NB4 (cell line): ENCODE measurements at regions not wholly inside any gene's neighbourhood (a gene's known extent, or its start where the extent isn't known, plus 50 kb on each side); places are given as distances from the start of the nearest gene placed in this dataset.
"Not testable (repeated sequence)": the region's sequence is repeated elsewhere in the genome, so short reads cannot be mapped to it uniquely, and the experiment has no call there.

Experiments used
- DNase-seq: peaks from one replicate; pipeline ENCODE4 v3.0.0; 2010; ENCODE audit warnings: low read depth
- H3K4me3 ChIP-seq: one replicate; pipeline ENCODE4 v1.5.1; 2011; ENCODE audit warnings: mild to moderate bottlenecking, low read depth, low read length, moderate library complexity
- MYC ChIP-seq: IDR thresholded peaks from 2 replicates; pipeline ENCODE4 v1.6.1; 2011; ENCODE audit warnings: low read depth, low read length
- POLR2A ChIP-seq: IDR thresholded peaks from 2 replicates; pipeline ENCODE4 v1.6.1; 2011; ENCODE audit warnings: mild to moderate bottlenecking; ENCODE audit not compliant: insufficient read length; ENCODE audit errors: extremely low read depth
- TF ChIP-seq, protein P1 (sequence below): IDR thresholded peaks from one replicate; pipeline ENCODE4 v1.5.1; 2012; ENCODE audit warnings: low read depth, low read length
- TF ChIP-seq, protein P2 (sequence below): IDR thresholded peaks from 2 replicates; pipeline ENCODE4 v1.6.1; 2011; ENCODE audit warnings: low read depth, low read length

DNA sequence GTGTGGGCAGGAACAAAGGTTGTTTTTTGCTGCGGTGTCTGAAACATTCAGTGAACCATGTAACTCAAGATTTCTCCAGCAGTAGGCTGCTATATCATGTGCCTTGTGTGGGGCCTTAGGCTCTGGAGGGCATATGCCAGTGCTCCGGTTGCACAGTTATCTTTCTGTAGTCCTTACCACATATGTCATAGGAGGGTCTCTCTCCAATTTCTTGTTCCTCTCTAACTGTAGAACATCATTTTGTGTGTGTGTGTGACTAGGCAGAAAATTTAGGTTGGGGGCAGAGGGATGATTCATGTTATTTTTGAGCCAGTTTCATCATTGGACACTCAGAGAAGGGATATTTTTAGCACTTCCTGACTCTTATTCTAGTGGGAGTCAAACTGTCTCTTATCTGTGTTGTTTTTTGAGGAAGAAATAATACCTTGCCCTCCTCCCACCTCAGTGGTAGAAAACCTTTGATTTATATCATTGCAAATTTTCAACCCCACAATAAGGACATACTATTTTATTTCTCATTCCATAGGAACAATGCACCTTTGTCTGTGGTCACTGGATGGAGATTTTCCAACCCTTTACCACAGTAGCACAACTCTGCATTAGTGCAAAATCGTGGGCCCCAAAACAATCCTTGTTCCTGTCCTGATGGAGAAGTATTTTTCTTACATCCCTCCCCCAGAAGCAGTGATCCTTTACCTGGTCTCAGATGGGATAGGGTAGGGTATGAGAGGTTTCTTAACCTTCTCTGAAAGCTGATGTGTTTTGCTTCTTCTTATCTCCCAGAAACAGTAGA is 113.9 kb downstream of the CCDC74A start:
- H3K4me3 ChIP-seq = peak overlapping the region; percentile 27
- DNase-seq = peak; percentile 95
- TF ChIP-seq MYC (peak; percentile 58; the same call in 1 of the 2 replicates), POLR2A (no peak)
- TF ChIP-seq, protein P1, sequence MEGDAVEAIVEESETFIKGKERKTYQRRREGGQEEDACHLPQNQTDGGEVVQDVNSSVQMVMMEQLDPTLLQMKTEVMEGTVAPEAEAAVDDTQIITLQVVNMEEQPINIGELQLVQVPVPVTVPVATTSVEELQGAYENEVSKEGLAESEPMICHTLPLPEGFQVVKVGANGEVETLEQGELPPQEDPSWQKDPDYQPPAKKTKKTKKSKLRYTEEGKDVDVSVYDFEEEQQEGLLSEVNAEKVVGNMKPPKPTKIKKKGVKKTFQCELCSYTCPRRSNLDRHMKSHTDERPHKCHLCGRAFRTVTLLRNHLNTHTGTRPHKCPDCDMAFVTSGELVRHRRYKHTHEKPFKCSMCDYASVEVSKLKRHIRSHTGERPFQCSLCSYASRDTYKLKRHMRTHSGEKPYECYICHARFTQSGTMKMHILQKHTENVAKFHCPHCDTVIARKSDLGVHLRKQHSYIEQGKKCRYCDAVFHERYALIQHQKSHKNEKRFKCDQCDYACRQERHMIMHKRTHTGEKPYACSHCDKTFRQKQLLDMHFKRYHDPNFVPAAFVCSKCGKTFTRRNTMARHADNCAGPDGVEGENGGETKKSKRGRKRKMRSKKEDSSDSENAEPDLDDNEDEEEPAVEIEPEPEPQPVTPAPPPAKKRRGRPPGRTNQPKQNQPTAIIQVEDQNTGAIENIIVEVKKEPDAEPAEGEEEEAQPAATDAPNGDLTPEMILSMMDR = no peak
- TF ChIP-seq, protein P2, sequence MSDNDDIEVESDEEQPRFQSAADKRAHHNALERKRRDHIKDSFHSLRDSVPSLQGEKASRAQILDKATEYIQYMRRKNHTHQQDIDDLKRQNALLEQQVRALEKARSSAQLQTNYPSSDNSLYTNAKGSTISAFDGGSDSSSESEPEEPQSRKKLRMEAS = peak; percentile 35; the same call in 1 of the 2 replicates

DNA sequence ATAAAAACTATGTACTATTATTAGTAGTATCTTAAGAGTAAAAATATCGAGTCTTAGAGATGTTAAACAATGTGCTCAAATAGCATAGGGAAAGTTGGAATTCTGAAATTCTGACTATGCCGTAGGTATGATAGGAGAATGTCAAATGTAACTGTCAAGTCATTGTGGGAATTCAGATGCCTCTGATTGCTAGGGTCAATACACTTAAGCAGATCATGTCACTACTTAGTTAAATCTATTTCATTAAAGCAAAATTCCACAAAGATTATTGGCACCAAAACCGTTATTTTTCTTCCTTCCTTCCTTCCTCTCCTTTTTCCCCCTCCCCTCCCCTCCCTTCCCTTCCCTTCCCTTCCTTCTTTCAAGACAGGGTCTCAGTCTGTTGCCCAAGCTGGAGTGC is 115.5 kb downstream of the CCDC74A start:
- DNase-seq, H3K4me3 ChIP-seq: not testable (repeated sequence)

DNA sequence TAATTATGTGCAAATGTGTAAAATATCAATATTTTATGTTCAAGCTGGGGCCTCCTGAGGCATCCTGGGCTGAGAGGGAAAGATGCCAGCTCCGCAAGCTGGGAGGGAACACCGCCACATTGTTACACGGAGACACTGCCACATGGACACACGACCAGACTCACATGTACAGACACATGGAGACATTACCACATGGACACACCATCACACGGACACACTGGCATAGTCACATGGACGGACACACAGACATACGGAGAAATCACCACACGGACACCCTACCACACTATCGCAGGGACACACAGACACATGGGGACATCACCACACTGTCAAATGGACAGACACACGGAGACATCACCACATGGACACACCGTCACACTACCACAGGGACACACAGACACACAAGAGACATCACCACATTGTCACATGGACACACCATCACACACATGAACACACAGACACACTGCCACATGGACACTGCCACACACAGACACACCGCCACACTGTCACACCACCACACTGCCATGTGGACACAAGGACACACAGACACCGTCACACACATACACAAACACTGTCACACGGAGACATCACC is 117.6 kb downstream of the CCDC74A start:
- no peak overlapping the region for H3K4me3 ChIP-seq
- no peak for TF ChIP-seq POLR2A
- TF ChIP-seq, protein P2 = peak; percentile 1; the same call in 1 of the 2 replicates
- DNase-seq = no peak

DNA sequence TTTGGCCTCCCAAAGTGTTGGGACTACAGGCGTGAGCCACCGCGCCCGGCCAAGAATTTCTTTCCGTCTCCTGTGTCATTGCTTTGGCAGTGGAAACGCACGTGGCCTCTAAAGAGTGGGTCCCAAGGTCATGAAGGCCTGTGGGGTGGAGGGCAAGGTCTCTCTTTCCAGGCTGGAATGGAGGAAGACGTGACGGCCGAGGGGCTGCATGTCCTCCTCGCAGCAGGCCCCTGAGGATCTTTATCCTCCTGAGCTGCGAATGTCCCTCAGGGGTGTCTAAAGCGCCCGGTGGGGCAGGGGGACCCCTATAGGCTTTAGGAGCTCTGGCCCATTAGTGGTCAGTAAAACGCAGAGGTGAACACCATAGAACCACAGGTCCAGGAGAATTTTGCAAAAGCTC is 118.5 kb downstream of the CCDC74A start:
- not testable (repeated sequence) for H3K4me3 ChIP-seq, DNase-seq

DNA sequence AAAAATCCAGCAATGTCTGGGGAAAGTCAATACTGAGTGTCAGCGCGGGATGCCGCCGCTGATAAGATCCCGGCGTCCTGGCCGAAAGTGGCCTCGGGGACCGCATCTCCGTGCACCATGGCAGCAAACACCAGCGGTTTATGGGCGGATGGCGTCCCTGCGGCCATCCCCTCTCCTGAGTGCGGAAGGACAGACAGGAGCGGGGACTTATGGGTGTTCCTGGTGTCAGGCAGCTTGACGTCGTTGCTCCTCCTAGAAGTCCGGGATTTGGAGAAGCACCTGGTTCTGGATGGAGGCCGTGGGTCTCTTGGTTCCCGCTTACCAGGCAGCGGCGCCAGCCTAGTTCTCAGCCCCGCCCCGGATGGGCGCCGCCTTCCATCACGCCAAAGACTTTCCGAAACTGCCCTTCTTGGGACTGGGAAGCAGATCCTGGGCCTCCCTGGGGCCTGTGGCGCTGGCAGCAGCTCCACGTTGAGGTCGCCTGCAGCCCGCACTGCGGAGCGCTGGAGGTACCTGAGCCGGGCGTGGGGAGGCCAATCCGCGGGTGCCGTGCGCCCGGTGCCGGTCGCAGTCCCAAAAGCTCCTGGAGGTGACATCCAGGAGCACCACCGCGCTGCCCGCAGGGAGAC is 119.1 kb downstream of the CCDC74A start:
- no peak overlapping the region for H3K4me3 ChIP-seq
- TF ChIP-seq, protein P2 = no peak
- TF ChIP-seq MYC (no peak), POLR2A (no peak)
- TF ChIP-seq, protein P1 = no peak
- DNase-seq = no peak

DNA sequence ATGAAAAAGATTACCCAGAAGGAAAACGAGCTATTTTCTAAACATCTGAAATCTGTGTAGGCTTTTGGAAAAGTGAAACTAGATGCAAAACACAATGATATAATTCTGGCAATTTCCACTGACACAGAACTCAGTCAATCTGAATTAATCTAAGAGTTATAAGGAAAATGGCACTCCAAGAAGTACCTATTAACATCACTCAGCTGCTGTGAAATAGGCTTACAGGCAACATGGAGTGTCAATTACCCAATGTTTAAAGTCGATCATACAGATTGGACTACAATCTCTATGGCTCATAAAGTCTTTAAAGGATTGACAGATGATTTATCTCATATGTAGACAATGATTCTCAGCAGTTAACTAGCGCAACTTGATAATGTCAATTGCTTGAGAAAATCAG is 120.9 kb downstream of the CCDC74A start:
- not testable (repeated sequence) for H3K4me3 ChIP-seq, DNase-seq

DNA sequence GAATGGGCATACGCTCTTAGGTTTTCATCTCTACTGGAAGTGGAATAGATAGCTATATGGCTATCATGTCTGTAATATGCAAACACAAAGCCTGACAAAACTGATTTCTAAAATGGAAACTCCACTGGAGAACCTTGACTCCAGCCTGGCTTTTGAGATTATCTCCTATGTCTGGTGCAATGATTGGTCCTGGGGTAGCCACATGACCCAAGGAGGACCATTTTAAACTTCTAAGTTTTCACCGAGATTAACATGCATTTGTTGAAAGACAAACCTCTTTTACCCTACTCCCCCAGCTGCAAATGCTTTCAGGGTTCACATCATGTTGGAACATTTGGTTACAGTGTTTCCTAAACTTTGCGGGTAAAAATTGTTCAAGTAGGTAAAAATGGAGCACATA is 124.6 kb downstream of the CCDC74A start:
- not testable (repeated sequence) for DNase-seq, H3K4me3 ChIP-seq

DNA sequence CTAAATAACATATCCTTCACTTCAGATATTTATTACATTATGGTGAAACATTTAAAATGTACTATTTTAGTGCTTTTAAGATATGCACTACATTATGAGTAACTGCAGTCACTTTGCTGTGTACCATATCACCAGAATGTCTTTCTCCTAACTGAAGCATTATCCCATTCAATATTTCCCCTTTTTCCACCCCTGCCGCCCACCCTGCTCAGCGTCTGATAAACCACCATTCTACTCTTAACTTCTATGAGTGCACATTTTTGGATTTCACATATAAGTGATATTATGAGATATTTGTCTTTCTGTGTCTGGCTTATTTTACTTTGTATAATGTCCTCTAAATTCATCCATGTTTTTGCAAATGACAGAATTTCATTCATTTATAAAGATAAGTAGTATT is 126.4 kb downstream of the CCDC74A start:
- DNase-seq, H3K4me3 ChIP-seq: not testable (repeated sequence)

DNA sequence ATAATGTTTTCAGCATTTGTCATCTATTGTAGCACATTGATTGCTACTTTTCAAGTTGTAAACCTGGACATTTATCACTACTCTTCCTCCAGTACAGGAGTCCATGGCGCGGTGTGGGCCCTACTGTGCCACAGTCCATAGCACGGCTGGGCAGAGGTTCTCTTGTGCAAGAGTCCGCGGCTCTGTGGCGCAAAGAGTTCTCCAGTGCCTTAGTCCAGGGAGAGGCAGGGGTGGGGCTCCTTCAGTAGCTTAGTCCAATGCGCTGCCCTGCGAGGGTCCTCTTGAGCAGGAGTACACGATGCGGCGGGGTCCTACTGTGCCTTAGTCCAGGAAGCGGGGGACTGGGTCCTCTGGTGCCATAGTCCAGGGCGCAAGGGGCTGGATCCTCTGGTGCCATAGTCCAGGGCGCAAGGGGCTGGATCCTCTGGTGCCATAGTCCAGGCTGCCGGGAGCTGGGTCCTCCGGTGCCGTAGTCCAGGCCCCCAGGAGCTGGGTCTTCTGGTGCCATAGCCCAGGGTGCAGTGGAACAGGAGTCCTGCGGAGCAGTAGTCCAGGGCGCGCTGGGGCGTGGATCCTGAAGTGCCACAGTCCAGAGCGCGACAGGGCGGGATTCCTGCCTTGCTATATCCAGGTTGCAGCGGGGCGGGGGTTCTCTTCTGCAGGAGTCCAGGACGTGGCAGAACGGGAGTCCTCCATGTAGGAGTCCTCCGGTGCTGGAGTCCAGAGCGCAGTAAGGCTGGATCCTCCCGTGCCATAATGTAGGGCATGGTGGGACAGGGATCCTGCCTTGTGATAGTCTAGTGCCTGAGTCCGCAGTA is 129.3 kb downstream of the CCDC74A start:
- TF ChIP-seq, protein P2 = no peak
- no peak for TF ChIP-seq POLR2A
- DNase-seq = no peak
- no peak overlapping the region for H3K4me3 ChIP-seq
